H1 (cell line): ENCODE measurements at regions not wholly inside any gene's neighbourhood (a gene's known extent, or its start where the extent isn't known, plus 50 kb on each side); places are given as distances from the start of the nearest gene placed in this dataset.

ENCODE experiments used
- CTCF ChIA-PET: fragments of 300-600 bp; sonication (Branson Sonifier 250); formaldehyde crosslinking; loops from one replicate; lab custom pipeline; 2021; ENCODE audit not compliant: partially characterized antibody; lab: Charles Lee
- POLR2A ChIA-PET: fragments of 300-600 bp; sonication (Branson Sonifier 250); formaldehyde crosslinking; loops from one replicate; lab custom pipeline; 2021; ENCODE audit warnings: inconsistent platforms; ENCODE audit not compliant: partially characterized antibody; lab: Charles Lee
- DNase-seq, 2 experiments: peaks; one replicate each; pipeline versions ENCODE4 v3.0.0 to v3.0.0-alpha.2; 2010 to 2022; ENCODE audit warnings: low spot score in 2 of 2, low read depth in 1 of 2, mixed read lengths in 1 of 2
- FAIRE-seq: peaks from 2 replicates; lab custom pipeline; 2011; peaks lifted over from hg19 to GRCh38; lab: Jason Lieb, UNC
- H2AFZ ChIP-seq: 2 replicates; pipeline ENCODE4 v1.8.1; 2012; ENCODE audit warnings: low read length, inconsistent platforms
- H2AK5ac ChIP-seq: 2 replicates; pipeline ENCODE4 v1.6.1; 2013; ENCODE audit warnings: low read depth, low read length
- H2BK120ac ChIP-seq: replicated peaks from 2 replicates; pipeline ENCODE3; 2013; ENCODE audit warnings: low read depth, low read length, inconsistent platforms
- H2BK12ac ChIP-seq: 2 replicates; pipeline ENCODE4 v1.6.1; 2013; ENCODE audit warnings: low read depth, low read length
- H2BK15ac ChIP-seq: 2 replicates; pipeline ENCODE4 v1.6.1; 2013; ENCODE audit warnings: low read length
- H2BK20ac ChIP-seq: 2 replicates; pipeline ENCODE4 v1.6.1; 2013; ENCODE audit warnings: low read length
- H2BK5ac ChIP-seq: 2 replicates; pipeline ENCODE4 v1.6.1; 2013; ENCODE audit warnings: low read depth, low read length
- H3K14ac ChIP-seq: 2 replicates; pipeline ENCODE4 v1.6.1; 2013; ENCODE audit warnings: inconsistent platforms; ENCODE audit not compliant: insufficient read length
- H3K18ac ChIP-seq: 2 replicates; pipeline ENCODE4 v1.6.1; 2013; ENCODE audit warnings: low read length; ENCODE audit errors: extremely low read depth
- H3K23ac ChIP-seq: 2 replicates; pipeline ENCODE4 v1.6.1; 2013; ENCODE audit warnings: inconsistent platforms; ENCODE audit not compliant: insufficient read length
- H3K23me2 ChIP-seq: 2 replicates; pipeline ENCODE4 v1.6.1; 2013; ENCODE audit warnings: low read depth, low read length
- H3K27ac ChIP-seq: 2 replicates; pipeline ENCODE4 v1.6.1; 2011; ENCODE audit warnings: low read depth, low read length, inconsistent platforms
- H3K27me3 ChIP-seq, 4 experiments: replicated peaks in 1 of 4; 1 replicate in 1 of 4; 2 replicates in 3 of 4; pipeline versions ENCODE4 v1.6.1 to v1.8.1; 2011 to 2013; ENCODE audit warnings: low read length in 3 of 4, mild to moderate bottlenecking in 3 of 4, inconsistent platforms in 2 of 4, mixed read lengths in 2 of 4, moderate library complexity in 1 of 4; ENCODE audit not compliant: control insufficient read depth in 3 of 4, insufficient read depth in 3 of 4; ENCODE audit errors: extremely low read depth in 1 of 4
- H3K36me3 ChIP-seq, 4 experiments: 2 replicates each; pipeline versions ENCODE4 v1.6.1 to v1.8.1; 2011 to 2013; ENCODE audit warnings: mild to moderate bottlenecking in 4 of 4, low read length in 3 of 4, moderate library complexity in 2 of 4, control low read depth in 1 of 4, inconsistent platforms in 1 of 4; ENCODE audit not compliant: insufficient read depth in 4 of 4, control insufficient read depth in 2 of 4
- H3K4ac ChIP-seq: replicated peaks from 2 replicates; pipeline ENCODE3; 2013; ENCODE audit warnings: low read length, low read depth, mixed read lengths, inconsistent platforms; ENCODE audit not compliant: insufficient read length
- H3K4me1 ChIP-seq, 4 experiments: replicated peaks in 1 of 4; 1 replicate in 1 of 4; 2 replicates in 3 of 4; pipeline versions ENCODE4 v1.6.1 to v1.8.1; 2011 to 2013; ENCODE audit warnings: low read length in 3 of 4, inconsistent platforms in 2 of 4, mixed read lengths in 1 of 4; ENCODE audit not compliant: insufficient read depth in 4 of 4, control insufficient read depth in 3 of 4
- H3K4me2 ChIP-seq, 2 experiments: 2 replicates each; pipeline versions ENCODE4 v1.6.1 to v1.8.1; 2011 to 2013; ENCODE audit warnings: low read depth in 2 of 2, low read length in 2 of 2, control low read depth in 1 of 2, inconsistent platforms in 1 of 2, mild to moderate bottlenecking in 1 of 2; ENCODE audit not compliant: insufficient read depth in 1 of 2
- H3K4me3 ChIP-seq, 4 experiments: fragments of 200-600, 300-600 bp in 1 of 4; sonication (generic), shearing (Covaris generic), sonication (Bioruptor Twin) in 1 of 4; 2 replicates each; pipeline versions ENCODE4 v1.5.1 to v1.8.1; 2011 to 2016; ENCODE audit warnings: low read length in 4 of 4, low read depth in 3 of 4, control low read depth in 2 of 4, inconsistent platforms in 2 of 4, mild to moderate bottlenecking in 2 of 4, mixed read lengths in 1 of 4, moderate library complexity in 1 of 4; ENCODE audit not compliant: insufficient read depth in 2 of 4; ENCODE audit errors: extremely low read depth in 1 of 4
- H3K56ac ChIP-seq: replicated peaks from 2 replicates; pipeline ENCODE3; 2013; ENCODE audit warnings: low read depth, mild to moderate bottlenecking, mixed read lengths, low read length, inconsistent platforms; ENCODE audit not compliant: insufficient read length
- H3K79me1 ChIP-seq: 2 replicates; pipeline ENCODE4 v1.6.1; 2013; ENCODE audit warnings: low read depth, low read length, control low read depth
- H3K79me2 ChIP-seq, 2 experiments: 2 replicates each; pipeline versions ENCODE4 v1.6.1 to v1.8.1; 2012 to 2013; ENCODE audit warnings: low read length in 2 of 2, mild to moderate bottlenecking in 2 of 2, inconsistent platforms in 1 of 2; ENCODE audit not compliant: insufficient read depth in 2 of 2, control insufficient read depth in 1 of 2
- H3K9ac ChIP-seq, 4 experiments: replicated peaks in 1 of 4; 1 replicate in 1 of 4; 2 replicates in 3 of 4; pipeline versions ENCODE4 v1.6.1 to v1.8.1; 2011 to 2013; ENCODE audit warnings: low read depth in 3 of 4, low read length in 3 of 4, control low read depth in 2 of 4, mild to moderate bottlenecking in 2 of 4, moderate library complexity in 2 of 4, inconsistent platforms in 1 of 4; ENCODE audit errors: extremely low read depth in 1 of 4
- H3K9me3 ChIP-seq, 2 experiments: 2 replicates each; pipeline versions ENCODE4 v1.6.1 to v1.8.1; 2012 to 2013; ENCODE audit warnings: mild to moderate bottlenecking in 2 of 2, moderate library complexity in 2 of 2, control low read depth in 1 of 2, inconsistent platforms in 1 of 2, low read depth in 1 of 2, low read length in 1 of 2, mixed read lengths in 1 of 2; ENCODE audit not compliant: insufficient read depth in 2 of 2
- H4K20me1 ChIP-seq, 2 experiments: replicated peaks in 1 of 2; 2 replicates each; pipeline versions ENCODE3 to v1.8.1; 2011 to 2013; ENCODE audit warnings: inconsistent platforms in 2 of 2, low read length in 2 of 2, mild to moderate bottlenecking in 1 of 2; ENCODE audit not compliant: insufficient read depth in 2 of 2, control insufficient read depth in 1 of 2
- H4K5ac ChIP-seq: 2 replicates; pipeline ENCODE4 v1.6.1; 2013; ENCODE audit warnings: low read length, low read depth, mixed read lengths, inconsistent platforms; ENCODE audit not compliant: insufficient read length
- H4K8ac ChIP-seq: 2 replicates; pipeline ENCODE4 v1.8.0; 2013; ENCODE audit warnings: mild to moderate bottlenecking, moderate library complexity, low read length, inconsistent platforms; ENCODE audit not compliant: insufficient read depth; ENCODE audit errors: extremely low read depth
- H4K91ac ChIP-seq: replicated peaks from 2 replicates; pipeline ENCODE3; 2013; ENCODE audit warnings: low read length, mixed read lengths, inconsistent platforms; ENCODE audit not compliant: insufficient read length
- BCL11A ChIP-seq, 2 experiments: IDR thresholded peaks; one replicate each; pipeline ENCODE4 v1.6.1; 2011; ENCODE audit warnings: low read depth in 2 of 2, low read length in 2 of 2, mild to moderate bottlenecking in 2 of 2
- CTCF ChIP-seq, 3 experiments: IDR thresholded peaks; 1 replicate in 2 of 3; 2 replicates in 1 of 3; pipeline versions ENCODE4 v1.5.1 to v1.6.1; 2011; ENCODE audit warnings: low read length in 3 of 3, mild to moderate bottlenecking in 3 of 3, inconsistent platforms in 2 of 3, low read depth in 1 of 3, moderate library complexity in 1 of 3; ENCODE audit not compliant: insufficient read depth in 1 of 3; ENCODE audit errors: control extremely low read depth in 1 of 3
- HDAC6 ChIP-seq: IDR thresholded peaks from one replicate; pipeline ENCODE4 v1.7.1; 2012; ENCODE audit warnings: low read depth, mild to moderate bottlenecking, inconsistent platforms, low read length, moderate library complexity
- JUND ChIP-seq: IDR thresholded peaks from 2 replicates; pipeline ENCODE4 v1.6.1; 2011; ENCODE audit warnings: mild to moderate bottlenecking, improper control_type of control experiment, low read length
- MAFK ChIP-seq: IDR thresholded peaks from 2 replicates; pipeline ENCODE4 v1.6.1; 2012; ENCODE audit warnings: low read depth, mild to moderate bottlenecking, improper control_type of control experiment, low read length
- NANOG ChIP-seq: IDR thresholded peaks from 2 replicates; pipeline ENCODE4 v1.6.1; 2011; ENCODE audit warnings: low read length, low read depth, mild to moderate bottlenecking, inconsistent platforms; ENCODE audit not compliant: insufficient read depth, poor library complexity, severe bottlenecking
- POLR2A ChIP-seq, 2 experiments: IDR thresholded peaks; 1 replicate in 1 of 2; 2 replicates in 1 of 2; pipeline ENCODE4 v1.6.1; 2011; ENCODE audit warnings: low read depth in 2 of 2, low read length in 2 of 2, mild to moderate bottlenecking in 2 of 2; ENCODE audit errors: control extremely low read depth in 1 of 2
- POLR2AphosphoS5 ChIP-seq: IDR thresholded peaks from 2 replicates; pipeline ENCODE4 v1.6.1; 2011; ENCODE audit warnings: low read depth, low read length
- RAD21 ChIP-seq, 2 experiments: IDR thresholded peaks in 1 of 2; conservative IDR thresholded peaks in 1 of 2; 2 replicates each; pipeline ENCODE4 v1.6.1; 2011; ENCODE audit warnings: low read depth in 2 of 2, low read length in 2 of 2, improper control_type of control experiment in 1 of 2, inconsistent platforms in 1 of 2, mild to moderate bottlenecking in 1 of 2, moderate library complexity in 1 of 2
- RBBP5 ChIP-seq: IDR thresholded peaks from 2 replicates; pipeline ENCODE4 v1.7.1; 2012; ENCODE audit warnings: low read depth, mild to moderate bottlenecking, inconsistent platforms, low read length, moderate library complexity, borderline replicate concordance
- SIRT6 ChIP-seq: IDR thresholded peaks from one replicate; pipeline ENCODE4 v1.7.1; 2012; ENCODE audit warnings: low read length, inconsistent platforms
- SRF ChIP-seq: IDR thresholded peaks from 2 replicates; pipeline ENCODE4 v1.6.1; 2011; ENCODE audit warnings: mild to moderate bottlenecking, low read depth, low read length, moderate library complexity
- TAF1 ChIP-seq: IDR thresholded peaks from 2 replicates; pipeline ENCODE4 v1.6.1; 2011; ENCODE audit warnings: mild to moderate bottlenecking, low read depth, low read length
- TBP ChIP-seq: IDR thresholded peaks from 2 replicates; pipeline ENCODE4 v1.6.1; 2011; ENCODE audit warnings: low read depth, low read length, improper control_type of control experiment
- WGBS, 2 experiments: shearing (Covaris generic) in 1 of 2; methylation state at CpG; one replicate each; pipeline versions ENCODE4 v1.1.6 to v1.1.7; 2013 to 2015; ENCODE audit warnings: low lambda C conversion rate in 2 of 2, mixed read lengths in 2 of 2, inconsistent platforms in 1 of 2, low coverage in 1 of 2, missing lambda C conversion rate in 1 of 2; ENCODE audit not compliant: insufficient replicate concordance in 2 of 2, insufficient coverage in 1 of 2, insufficient read length in 1 of 2; ENCODE audit errors: extremely low coverage in 1 of 2, missing lambda C conversion rate in 1 of 2; 5-methylcytosine and 5-hydroxymethylcytosine counted together

- FAIRE-seq (no peak), DNase-seq (no peak)
- H3K23ac ChIP-seq, result no peak overlapping the region
- no peak overlapping the region for H3K4me3 ChIP-seq
- WGBS, 2 experiments, result 94% methylated on average over 5 of the region's 5 CpGs; no CpG with 5 or more reads in 1 of the 2 experiments
- H3K9me3 ChIP-seq, result no peaks in the 10 kb centered on the region
- H3K27me3 ChIP-seq, result no peaks in the 10 kb centered on the region
- H2BK20ac ChIP-seq, result no peak overlapping the region
- no peak overlapping the region for H4K91ac ChIP-seq
- no peaks in the 10 kb centered on the region for H3K4me1 ChIP-seq
- H4K5ac ChIP-seq, result no peak overlapping the region
- no peak overlapping the region for H2BK120ac ChIP-seq
- H3K36me3 ChIP-seq, result no peaks in the 10 kb centered on the region
- ChIA-PET CTCF (no interaction called here), POLR2A (no interaction called here)
- no peaks in the 10 kb centered on the region for H3K79me2 ChIP-seq
- no peaks in the 10 kb centered on the region for H3K79me1 ChIP-seq
- no peak overlapping the region for H3K27ac ChIP-seq
- H3K18ac ChIP-seq, result no peak overlapping the region
- H2BK15ac ChIP-seq, result no peak overlapping the region
- H4K8ac ChIP-seq, result no peak overlapping the region
- no peaks in the 10 kb centered on the region for H4K20me1 ChIP-seq
- H3K56ac ChIP-seq, result no peak overlapping the region
- no peak overlapping the region for H2BK12ac ChIP-seq
- H2BK5ac ChIP-seq, result no peak overlapping the region
- no peak overlapping the region for H3K4me2 ChIP-seq
- H3K4ac ChIP-seq, result no peak overlapping the region
- H3K14ac ChIP-seq, result no peak overlapping the region
- H3K9ac ChIP-seq, result no peak overlapping the region
- H2AK5ac ChIP-seq, result no peak overlapping the region
- no peaks in the 10 kb centered on the region for H3K23me2 ChIP-seq
- no peak overlapping the region for H2AFZ ChIP-seq
- no peak for TF ChIP-seq CTCF (IDR thresholded peaks at IDR 0.05; ENCODE audit: control extremely low read depth in 1 of 3, insufficient read depth in 1 of 3, low read depth in 1 of 3, low read length in 3 of 3)
- no peak for TF ChIP-seq RBBP5
- TF ChIP-seq POLR2AphosphoS5, result no peak
- TF ChIP-seq BCL11A (IDR thresholded peaks at IDR 0.05; ENCODE audit: low read depth in 2 of 2, low read length in 2 of 2), result no peak
- no peak for TF ChIP-seq TAF1
- no peak for TF ChIP-seq RAD21 (IDR thresholded peaks at IDR 0.05 in 1 of 2, conservative IDR thresholded peaks at IDR 0.05 in 1 of 2; ENCODE audit: low read depth in 2 of 2, low read length in 2 of 2)
- no peak for TF ChIP-seq POLR2A (IDR thresholded peaks at IDR 0.05; ENCODE audit: control extremely low read depth in 1 of 2, low read depth in 2 of 2, low read length in 2 of 2)
- no peak for TF ChIP-seq NANOG
- TF ChIP-seq TBP, result no peak
- TF ChIP-seq SRF, result no peak
- TF ChIP-seq JUND, result no peak
- no peak for TF ChIP-seq SIRT6
- TF ChIP-seq HDAC6, result no peak
- TF ChIP-seq MAFK, result no peak
Measured at GRCh38 chr13:72160977-72161376, 294.0 kb upstream of the DACH1 start.
